HG03159 (cell line): ENCODE measurements at regions not wholly inside any gene's neighbourhood (a gene's known extent, or its start where the extent isn't known, plus 50 kb on each side); places are given as distances from the start of the nearest gene placed in this dataset.
"Not testable (repeated sequence)": the region's sequence is repeated elsewhere in the genome, so short reads cannot be mapped to it uniquely, and the experiment has no call there.

Experiments
- ATAC-seq: cut with Tn5 transposase; IDR thresholded peaks from one replicate; pipeline ENCODE4 v1.9.1; 2021; ENCODE audit warnings: mild to moderate bottlenecking, moderate library complexity; ENCODE audit not compliant: unreplicated experiment

DNA sequence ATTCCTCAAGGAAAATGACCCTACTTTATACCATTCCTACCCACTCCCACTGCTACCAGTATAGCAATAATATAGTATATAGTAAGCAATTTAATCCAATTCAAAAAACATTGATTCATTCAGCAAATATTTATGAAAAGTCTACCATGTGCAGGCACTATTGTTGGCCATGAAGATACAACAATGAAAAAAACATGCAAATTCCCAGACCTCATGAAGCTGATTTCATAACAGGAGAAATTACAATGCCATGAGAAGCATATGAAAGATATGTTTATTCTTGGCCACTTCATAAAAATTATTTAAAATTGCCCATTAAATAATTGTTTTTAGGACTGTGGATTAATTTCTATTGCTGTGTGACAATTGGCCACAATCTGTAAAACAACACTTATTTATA lies 315.8 kb upstream of the COL8A1 start:
- no peak for ATAC-seq

- ATAC-seq, result no peak
Observed at GRCh38 chr3:99321261-99321660, 317.1 kb upstream of the COL8A1 start.

GRCh38 chr3:99319961-99320360 lies 318.4 kb upstream of the COL8A1 start:
- no peak for ATAC-seq

- ATAC-seq, result no peak
Observed at GRCh38 chr3:99319450-99319849, 318.9 kb upstream of the COL8A1 start.

DNA sequence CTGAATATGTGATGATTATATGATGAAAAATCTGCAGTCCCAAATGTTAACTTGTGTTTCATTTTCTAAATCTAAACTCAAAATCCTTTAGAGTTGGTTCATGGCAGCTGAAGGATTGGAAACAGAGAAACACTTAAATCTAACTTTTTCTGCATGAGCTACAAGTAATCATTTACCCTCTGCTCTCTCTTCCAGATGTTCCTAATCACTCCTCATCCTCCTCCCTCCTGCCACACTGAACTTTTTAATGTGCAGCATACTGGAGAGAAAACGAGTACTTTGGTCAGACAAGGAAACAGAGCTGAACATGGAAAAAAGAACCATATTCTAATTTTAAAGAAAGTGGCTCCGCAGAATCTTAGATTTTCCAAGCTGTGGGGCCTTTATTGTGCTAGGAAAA lies 321.2 kb upstream of the COL8A1 start:
- ATAC-seq, result no peak

GRCh38 chr3:99315896-99316295 lies 322.5 kb upstream of the COL8A1 start:
- no peak for ATAC-seq

- ATAC-seq, result no peak
Observed at GRCh38 chr3:99313485-99313884, 324.9 kb upstream of the COL8A1 start.

GRCh38 chr3:99298661-99299060 lies 339.7 kb upstream of the COL8A1 start:
- ATAC-seq, result no peak

DNA sequence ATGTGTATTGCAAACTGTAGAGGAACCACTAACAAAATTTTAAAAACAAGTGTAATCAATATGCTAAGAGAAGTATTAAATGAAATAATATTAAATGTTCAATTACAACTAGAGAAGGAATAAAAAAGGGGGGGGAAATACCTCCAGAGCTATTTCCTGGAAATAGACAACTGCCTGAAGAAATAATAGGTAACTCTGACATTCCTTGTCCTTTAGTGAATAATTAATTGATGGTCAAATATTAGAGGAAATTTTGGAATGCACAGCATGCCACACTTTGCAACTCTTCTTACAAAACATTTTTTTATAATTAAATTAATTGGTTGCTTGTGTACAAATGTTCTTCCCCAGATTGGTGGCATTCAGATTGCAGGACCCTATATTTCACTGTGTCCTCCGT lies 342.6 kb upstream of the COL8A1 start:
- no peak for ATAC-seq

GRCh38 chr3:99294092-99294491 lies 344.3 kb upstream of the COL8A1 start:
- ATAC-seq, result not testable (repeated sequence)

DNA sequence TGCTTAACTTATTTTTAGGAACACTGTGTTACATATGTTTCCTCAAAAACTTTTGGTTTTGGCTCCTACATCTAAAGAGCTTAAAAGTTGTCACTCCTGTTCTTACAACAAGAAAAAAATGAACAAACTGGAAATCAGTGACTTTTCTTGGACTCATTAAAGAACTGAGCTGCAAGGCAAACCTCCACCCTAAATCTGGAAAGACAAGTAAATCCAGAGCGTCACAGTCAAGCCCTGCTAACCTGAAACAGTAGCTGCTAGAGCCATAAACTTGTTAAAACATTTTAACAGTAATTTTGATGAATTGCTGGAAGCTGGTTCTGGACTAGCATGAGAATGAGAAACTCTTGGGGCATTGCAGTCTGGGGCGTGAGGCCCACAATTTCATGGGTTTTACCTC lies 350.5 kb upstream of the COL8A1 start:
- no peak for ATAC-seq

GRCh38 chr3:99286266-99286845 lies 352.0 kb upstream of the COL8A1 start:
- no peak for ATAC-seq

DNA sequence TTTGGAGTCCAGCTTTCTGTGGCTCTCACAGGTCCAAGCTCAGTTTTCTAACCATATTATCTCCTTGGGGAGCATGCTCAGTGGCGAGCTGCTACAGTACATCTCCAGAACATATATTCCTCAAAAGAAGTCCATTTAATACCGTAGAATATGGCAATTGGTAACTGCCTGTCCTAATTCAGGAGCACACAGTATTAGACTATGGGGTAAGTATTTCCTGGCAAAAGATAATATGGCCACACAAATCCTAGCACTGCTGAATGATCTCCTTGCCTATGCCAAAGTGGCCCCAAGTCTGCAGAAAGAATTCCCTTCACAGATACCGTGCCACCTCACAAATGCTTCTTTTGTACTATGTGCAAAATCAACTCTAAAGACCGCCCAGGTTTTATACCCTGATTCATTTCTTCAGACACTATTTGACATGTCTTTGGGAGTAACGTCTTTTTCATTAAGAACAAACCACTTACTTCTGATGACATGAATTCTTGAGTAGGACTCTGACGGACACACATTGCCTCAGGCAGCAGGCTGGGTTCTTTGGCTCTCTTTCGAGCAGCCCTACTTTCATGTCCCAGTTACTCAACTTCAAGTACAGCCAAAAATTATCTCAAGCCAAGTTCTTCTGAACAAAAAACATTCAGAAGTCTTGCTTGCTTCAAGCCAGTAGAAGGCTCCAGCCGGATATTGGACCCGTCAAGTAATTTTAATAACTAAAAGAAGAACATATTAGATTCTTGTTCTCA lies 368.3 kb upstream of the DCBLD2 start:
- ATAC-seq, result no peak

- ATAC-seq, result no peak
Observed at GRCh38 chr3:99256788-99257187, 355.3 kb upstream of the DCBLD2 start.

- no peak for ATAC-seq
Observed at GRCh38 chr3:99253963-99254355, 352.5 kb upstream of the DCBLD2 start.

DNA sequence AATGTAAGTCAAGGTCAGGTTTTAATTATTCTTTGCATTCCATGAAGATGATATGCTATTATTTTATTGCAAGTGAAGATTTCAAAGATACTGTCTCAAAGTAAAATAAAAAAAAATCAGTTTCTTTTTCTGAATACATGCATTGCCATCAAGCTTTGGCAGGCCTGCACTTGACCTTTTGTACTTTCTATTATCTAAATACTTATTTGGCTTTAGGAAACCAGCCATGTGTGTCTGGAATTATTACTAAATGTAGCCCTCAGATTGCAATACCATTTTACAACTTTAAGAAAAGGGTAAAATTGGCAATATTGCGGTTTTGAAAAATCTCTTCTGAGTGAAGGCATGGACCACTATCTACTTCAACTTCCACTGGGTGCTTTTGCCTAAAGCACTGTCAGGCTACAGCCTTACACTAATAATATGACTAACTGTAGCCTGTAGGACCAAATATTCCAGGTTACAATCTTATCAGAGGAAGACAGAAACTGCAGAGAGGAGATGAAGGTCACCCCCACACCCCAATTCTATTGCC lies 349.4 kb upstream of the DCBLD2 start:
- ATAC-seq, result no peak

DNA sequence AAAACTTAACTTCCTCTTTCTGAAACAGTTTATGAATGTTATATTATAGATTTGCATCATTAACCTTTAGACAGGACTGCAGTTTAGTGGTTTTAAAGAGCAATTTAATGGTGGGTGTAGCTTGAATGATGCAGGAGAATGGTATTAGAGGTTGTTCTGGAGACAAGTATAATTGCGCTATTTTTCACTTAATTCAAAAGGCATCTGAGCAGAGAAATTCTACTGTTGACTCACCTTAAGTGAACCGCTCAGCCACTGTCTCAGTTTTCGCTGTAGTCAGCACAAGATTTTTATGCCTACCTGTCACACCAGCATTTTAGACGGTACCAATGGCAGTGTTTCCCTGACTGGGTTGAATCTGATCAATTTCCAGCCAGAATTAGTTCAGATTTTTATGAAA lies 348.8 kb upstream of the DCBLD2 start:
- ATAC-seq, result no peak

GRCh38 chr3:99249627-99250026 lies 348.1 kb upstream of the DCBLD2 start:
- ATAC-seq, result no peak

- no peak for ATAC-seq
Observed at GRCh38 chr3:99248913-99249312, 347.4 kb upstream of the DCBLD2 start.

DNA sequence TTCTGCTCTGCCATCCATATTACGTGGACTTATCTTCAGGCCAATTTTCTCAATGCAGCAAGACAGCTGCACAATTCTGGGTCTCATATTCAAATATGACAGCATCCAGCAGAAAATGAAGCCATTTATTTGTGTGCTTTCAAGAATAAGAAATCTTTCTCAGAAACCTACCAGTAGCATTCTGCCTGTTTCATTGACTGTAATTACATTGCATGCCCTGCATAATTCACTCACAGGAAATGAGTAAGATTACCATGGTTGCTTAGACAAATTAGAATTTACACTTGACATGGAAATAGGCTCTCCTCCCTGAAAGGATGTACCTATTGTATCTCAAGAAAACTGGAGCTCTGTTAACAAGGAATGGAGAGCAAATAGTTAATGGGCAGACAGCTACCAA lies 346.6 kb upstream of the DCBLD2 start:
- no peak for ATAC-seq

DNA sequence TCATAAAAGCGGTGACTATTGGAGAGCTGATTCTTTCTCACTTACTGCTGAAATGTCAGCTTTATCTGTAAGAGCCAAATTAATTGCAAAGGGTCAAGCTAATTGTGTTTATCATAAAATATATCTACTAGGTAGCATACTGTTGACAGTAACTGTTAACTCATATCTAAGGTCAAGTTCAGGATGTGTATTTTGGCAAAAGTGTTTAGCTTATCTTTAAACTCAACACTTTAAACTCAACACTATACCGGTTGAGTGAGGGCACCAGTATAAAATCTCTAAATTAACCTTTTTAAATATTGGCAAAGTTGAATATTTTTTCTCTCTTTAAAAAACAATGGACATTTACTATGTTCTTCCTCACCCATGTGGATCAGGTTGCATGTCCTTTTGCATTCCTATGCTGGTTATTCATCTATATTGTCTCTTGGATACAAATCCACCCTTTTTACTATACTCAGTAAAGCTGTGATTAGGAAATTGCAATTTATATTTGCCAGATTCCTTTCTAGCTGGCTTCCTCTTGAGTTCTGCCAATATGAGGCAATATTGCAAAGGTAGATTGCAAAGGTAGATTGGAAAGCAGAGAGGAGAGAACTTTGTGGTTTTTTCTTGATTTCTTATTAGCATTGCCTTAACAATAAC lies 344.6 kb upstream of the DCBLD2 start:
- no peak for ATAC-seq

- ATAC-seq, result no peak
Observed at GRCh38 chr3:99242271-99242670, 340.8 kb upstream of the DCBLD2 start.
